ENCODE measurements at regions not wholly inside any gene's neighbourhood (a gene's known extent, or its start where the extent isn't known, plus 50 kb on each side); places are given as distances from the start of the nearest gene placed in this dataset.

GRCh38 chr1:5781079-5781478 is 211.1 kb downstream of the NPHP4 start:
- TF ChIP-seq CTCF (IDR thresholded peaks at IDR 0.05 in 2 of 3, conservative IDR thresholded peaks at IDR 0.05 in 1 of 3; ENCODE audit: borderline replicate concordance in 1 of 3, insufficient read depth in 1 of 3, low read depth in 2 of 3, low read length in 2 of 3): no peak
- no peak for TF ChIP-seq ZFX (IDR thresholded peaks at IDR 0.05)
- no peak for TF ChIP-seq ZNF274 (IDR thresholded peaks at IDR 0.05; ENCODE audit: low read depth, low read length)
- TF ChIP-seq POLR2A (IDR thresholded peaks at IDR 0.05; ENCODE audit: borderline replicate concordance, extremely low read depth, insufficient read depth, insufficient read length): no peak
- TF ChIP-seq, protein P1, sequence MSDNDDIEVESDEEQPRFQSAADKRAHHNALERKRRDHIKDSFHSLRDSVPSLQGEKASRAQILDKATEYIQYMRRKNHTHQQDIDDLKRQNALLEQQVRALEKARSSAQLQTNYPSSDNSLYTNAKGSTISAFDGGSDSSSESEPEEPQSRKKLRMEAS (IDR thresholded peaks at IDR 0.05): no peak
- TF ChIP-seq SP1 (IDR thresholded peaks at IDR 0.05; ENCODE audit: low read depth): no peak
- TF ChIP-seq CEBPB (IDR thresholded peaks at IDR 0.05; ENCODE audit: low read depth): no peak
- TF ChIP-seq EZH2 (IDR thresholded peaks at IDR 0.05): no peak
- TF ChIP-seq JUND (IDR thresholded peaks at IDR 0.05): no peak
- TF ChIP-seq POLR2AphosphoS5 (IDR thresholded peaks at IDR 0.05; ENCODE audit: low read depth, low read length): no peak

Measured in HCT116 (cell line).